Coronary artery (tissue), 2 donors: ENCODE measurements at regions not wholly inside any gene's neighbourhood (a gene's known extent, or its start where the extent isn't known, plus 50 kb on each side); places are given as distances from the start of the nearest gene placed in this dataset.

ENCODE experiments used
- DNase-seq: peaks from one replicate; pipeline ENCODE4 v3.0.0-alpha.2; 2017; ENCODE audit warnings: low spot score
- H3K27ac ChIP-seq, 2 donors: fragments of 200-600 bp; sonication (generic); one replicate each; pipeline ENCODE4 v1.5.1; 2016 to 2019
- H3K4me3 ChIP-seq: fragments of 200-600 bp; sonication (generic); 2 replicates; pipeline ENCODE4 v1.5.1; 2016; ENCODE audit warnings: mild to moderate bottlenecking, moderate library complexity
- CTCF ChIP-seq: fragments of 200-600 bp; sonication (generic); IDR thresholded peaks from one replicate; pipeline ENCODE4 v1.5.1; 2019; ENCODE audit warnings: antibody characterized with exemption

GRCh38 chr6:93624408-93624807 lies 205.0 kb upstream of the EPHA7 start:
- no peak for TF ChIP-seq CTCF
- DNase-seq = no peak

GRCh38 chr6:93621442-93621841 lies 202.1 kb upstream of the EPHA7 start:
- H3K27ac ChIP-seq = no peak overlapping the region
- H3K4me3 ChIP-seq = no peak overlapping the region
- TF ChIP-seq CTCF = no peak
- no peak for DNase-seq

More at GRCh38 chr6:93624408-93624807, 205.0 kb upstream of the EPHA7 start:
- H3K27ac ChIP-seq = no peak overlapping the region
- no peak overlapping the region for H3K4me3 ChIP-seq

- no peak for DNase-seq
- no peak for TF ChIP-seq CTCF
- Histone ChIP-seq H3K27ac (no peak overlapping the region), H3K4me3 (no peak overlapping the region)
These were observed 185.6 kb upstream of the EPHA7 start for GRCh38 chr6:93604951-93605350.

GRCh38 chr6:93592417-93592816 lies 173.1 kb upstream of the EPHA7 start:
- no peak overlapping the region for H3K27ac ChIP-seq
- TF ChIP-seq CTCF = no peak
- H3K4me3 ChIP-seq = no peak overlapping the region
- DNase-seq = no peak

- no peak for DNase-seq
These were observed 166.9 kb upstream of the EPHA7 start for GRCh38 chr6:93586306-93586705.

GRCh38 chr6:93584300-93584699 lies 164.9 kb upstream of the EPHA7 start:
- TF ChIP-seq CTCF = no peak
- H3K27ac ChIP-seq = no peak overlapping the region
- DNase-seq = no peak
- H3K4me3 ChIP-seq = no peak overlapping the region

More at GRCh38 chr6:93586306-93586705, 166.9 kb upstream of the EPHA7 start:
- Histone ChIP-seq H3K27ac (no peak overlapping the region), H3K4me3 (no peak overlapping the region)
- no peak for TF ChIP-seq CTCF

GRCh38 chr6:93581371-93581770 lies 162.0 kb upstream of the EPHA7 start:
- Histone ChIP-seq H3K27ac (no peak overlapping the region), H3K4me3 (no peak overlapping the region)
- TF ChIP-seq CTCF = no peak
- no peak for DNase-seq
